Fibroblast of villous mesenchyme (primary cell): ENCODE measurements at regions not wholly inside any gene's neighbourhood (a gene's known extent, or its start where the extent isn't known, plus 50 kb on each side); places are given as distances from the start of the nearest gene placed in this dataset.

Source experiments
- DNase-seq: peaks from one replicate; pipeline ENCODE4 v3.0.0-alpha.2; 2010; ENCODE audit warnings: low read depth
- H3K4me3 ChIP-seq: 2 replicates; pipeline ENCODE4 v1.5.1; 2011; ENCODE audit warnings: low read depth, mild to moderate bottlenecking, low read length
- TF ChIP-seq, protein P1 (sequence below): IDR thresholded peaks from 2 replicates; pipeline ENCODE4 v1.5.1; 2012; ENCODE audit warnings: low read depth, mild to moderate bottlenecking, low read length; ENCODE audit not compliant: insufficient read depth

DNA sequence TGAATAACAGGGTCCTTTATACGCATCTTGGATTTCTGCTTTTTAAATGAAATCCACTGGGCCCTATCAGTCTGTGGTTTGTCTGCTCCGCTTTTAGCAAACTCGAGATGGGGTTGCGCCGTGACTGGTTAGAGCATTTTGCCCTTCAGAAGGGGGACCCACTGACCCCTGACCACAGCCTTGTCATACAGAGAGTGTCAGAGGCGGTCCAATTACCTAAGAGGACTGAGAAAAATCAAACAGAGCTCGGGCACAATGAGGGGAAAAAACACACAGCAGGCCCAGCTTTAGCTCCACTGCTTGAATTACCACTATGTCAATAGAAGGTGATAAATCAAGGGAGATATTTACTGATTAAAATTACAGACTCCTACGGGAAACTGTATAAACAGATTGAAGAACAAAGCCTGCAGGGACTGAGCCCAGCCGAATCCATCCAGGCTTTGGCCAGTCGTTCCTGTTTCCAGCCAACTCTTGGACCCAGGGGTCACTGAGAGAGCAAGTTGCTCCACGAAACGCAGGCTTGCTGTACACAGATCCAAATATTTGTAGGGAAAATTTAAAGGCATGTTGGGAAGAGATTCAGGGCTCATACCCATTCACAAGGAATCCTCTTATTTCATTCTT is 131.9 kb upstream of the ZFHX3 start:
- no peak for DNase-seq
- no peak overlapping the region for H3K4me3 ChIP-seq
- TF ChIP-seq, protein P1, sequence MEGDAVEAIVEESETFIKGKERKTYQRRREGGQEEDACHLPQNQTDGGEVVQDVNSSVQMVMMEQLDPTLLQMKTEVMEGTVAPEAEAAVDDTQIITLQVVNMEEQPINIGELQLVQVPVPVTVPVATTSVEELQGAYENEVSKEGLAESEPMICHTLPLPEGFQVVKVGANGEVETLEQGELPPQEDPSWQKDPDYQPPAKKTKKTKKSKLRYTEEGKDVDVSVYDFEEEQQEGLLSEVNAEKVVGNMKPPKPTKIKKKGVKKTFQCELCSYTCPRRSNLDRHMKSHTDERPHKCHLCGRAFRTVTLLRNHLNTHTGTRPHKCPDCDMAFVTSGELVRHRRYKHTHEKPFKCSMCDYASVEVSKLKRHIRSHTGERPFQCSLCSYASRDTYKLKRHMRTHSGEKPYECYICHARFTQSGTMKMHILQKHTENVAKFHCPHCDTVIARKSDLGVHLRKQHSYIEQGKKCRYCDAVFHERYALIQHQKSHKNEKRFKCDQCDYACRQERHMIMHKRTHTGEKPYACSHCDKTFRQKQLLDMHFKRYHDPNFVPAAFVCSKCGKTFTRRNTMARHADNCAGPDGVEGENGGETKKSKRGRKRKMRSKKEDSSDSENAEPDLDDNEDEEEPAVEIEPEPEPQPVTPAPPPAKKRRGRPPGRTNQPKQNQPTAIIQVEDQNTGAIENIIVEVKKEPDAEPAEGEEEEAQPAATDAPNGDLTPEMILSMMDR: no peak

- TF ChIP-seq, protein P1: no peak
- H3K4me3 ChIP-seq: no peak overlapping the region
- no peak for DNase-seq
These were observed 129.9 kb upstream of the ZFHX3 start for GRCh38 chr16:73177729-73178295.

DNA sequence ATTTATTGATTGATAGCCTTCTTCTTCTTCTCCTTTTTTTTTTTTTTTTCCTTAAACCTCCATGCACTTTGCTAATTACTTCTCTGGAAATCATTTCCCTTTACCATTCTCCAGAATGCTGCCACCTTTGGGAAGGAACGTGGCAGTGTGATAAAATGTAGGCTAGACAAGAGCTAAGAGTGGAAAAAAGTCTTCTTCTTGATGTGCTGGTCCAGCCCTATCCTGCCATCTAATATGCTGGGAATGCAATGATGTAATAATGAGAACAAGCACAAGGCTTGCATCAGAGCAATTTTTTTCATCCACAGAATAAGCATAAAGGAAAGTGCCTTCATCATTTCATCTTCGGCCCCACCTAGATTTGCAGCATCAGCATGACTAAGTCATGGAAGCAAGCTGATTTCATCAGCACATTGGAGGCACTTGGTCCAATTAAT is 128.7 kb upstream of the ZFHX3 start:
- H3K4me3 ChIP-seq: no peak overlapping the region
- TF ChIP-seq, protein P1: peak; percentile 58
- peak; percentile 86 for DNase-seq

GRCh38 chr16:73172973-73173709 is 125.2 kb upstream of the ZFHX3 start:
- DNase-seq: peak; percentile 64
- H3K4me3 ChIP-seq: no peak overlapping the region

GRCh38 chr16:73172241-73172972 is 124.5 kb upstream of the ZFHX3 start:
- peak; percentile 89 for DNase-seq
- no peak overlapping the region for H3K4me3 ChIP-seq
- TF ChIP-seq, protein P1: peak; percentile 59

More at GRCh38 chr16:73172973-73173709, 125.2 kb upstream of the ZFHX3 start:
- TF ChIP-seq, protein P1: no peak

GRCh38 chr16:73171901-73172240 is 123.9 kb upstream of the ZFHX3 start:
- TF ChIP-seq, protein P1: no peak
- H3K4me3 ChIP-seq: no peak overlapping the region
- no peak for DNase-seq
